GM12892 (cell line): ENCODE measurements at regions not wholly inside any gene's neighbourhood (a gene's known extent, or its start where the extent isn't known, plus 50 kb on each side); places are given as distances from the start of the nearest gene placed in this dataset.

Experiments used
- POLR2A ChIP-seq: IDR thresholded peaks from 2 replicates; pipeline ENCODE4 v1.6.1; 2011; ENCODE audit warnings: low read depth, low read length, control low read depth
- POLR2AphosphoS5 ChIP-seq: IDR thresholded peaks from 2 replicates; pipeline ENCODE4 v1.6.1; 2011; ENCODE audit warnings: low read depth, low read length, control low read depth
- TAF1 ChIP-seq: IDR thresholded peaks from 2 replicates; pipeline ENCODE4 v1.6.1; 2011; ENCODE audit warnings: low read depth, mild to moderate bottlenecking, control low read depth, low read length, borderline replicate concordance

GRCh38 chr1:170367615-170368014 is 164.4 kb upstream of the GORAB start:
- no peak for TF ChIP-seq POLR2AphosphoS5
- no peak for TF ChIP-seq POLR2A
- no peak for TF ChIP-seq TAF1
